ENCODE measurements at regions not wholly inside any gene's neighbourhood (a gene's known extent, or its start where the extent isn't known, plus 50 kb on each side); places are given as distances from the start of the nearest gene placed in this dataset.

DNA sequence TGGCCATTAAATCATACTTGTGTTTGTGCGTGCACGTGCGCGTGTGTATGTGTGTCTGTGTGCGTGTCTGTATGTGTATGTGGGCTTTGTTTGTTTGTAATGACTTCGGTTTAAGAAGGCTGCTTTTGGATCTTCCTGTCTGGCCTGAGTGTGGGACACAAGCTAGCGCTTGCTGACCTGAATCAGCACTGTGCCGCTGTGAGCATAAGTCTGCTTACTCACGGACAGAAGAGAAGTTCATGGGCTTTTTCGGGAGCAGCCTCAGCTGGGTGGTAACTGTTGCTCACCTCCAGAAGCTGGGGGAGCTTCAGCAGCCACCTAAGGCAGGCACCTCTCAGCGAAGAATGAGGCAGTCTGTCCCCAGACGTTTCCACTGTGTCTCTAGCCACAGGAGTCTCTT, 56.1 kb upstream of the TRUB1 start:
- TF ChIP-seq EZH2 (IDR thresholded peaks at IDR 0.05; ENCODE audit: low read depth, low read length, severe bottlenecking), result no peak
- TF ChIP-seq POLR2A (IDR thresholded peaks at IDR 0.05; ENCODE audit: control extremely low read depth in 1 of 2, low read depth in 2 of 2, low read length in 2 of 2), result no peak
- TF ChIP-seq, protein P1, sequence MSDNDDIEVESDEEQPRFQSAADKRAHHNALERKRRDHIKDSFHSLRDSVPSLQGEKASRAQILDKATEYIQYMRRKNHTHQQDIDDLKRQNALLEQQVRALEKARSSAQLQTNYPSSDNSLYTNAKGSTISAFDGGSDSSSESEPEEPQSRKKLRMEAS (IDR thresholded peaks at IDR 0.05), result no peak
- TF ChIP-seq, protein P2, sequence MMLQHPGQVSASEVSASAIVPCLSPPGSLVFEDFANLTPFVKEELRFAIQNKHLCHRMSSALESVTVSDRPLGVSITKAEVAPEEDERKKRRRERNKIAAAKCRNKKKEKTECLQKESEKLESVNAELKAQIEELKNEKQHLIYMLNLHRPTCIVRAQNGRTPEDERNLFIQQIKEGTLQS (IDR thresholded peaks at IDR 0.05; ENCODE audit: insufficient read depth, low read depth, low read length), result no peak
- TF ChIP-seq, protein P3, sequence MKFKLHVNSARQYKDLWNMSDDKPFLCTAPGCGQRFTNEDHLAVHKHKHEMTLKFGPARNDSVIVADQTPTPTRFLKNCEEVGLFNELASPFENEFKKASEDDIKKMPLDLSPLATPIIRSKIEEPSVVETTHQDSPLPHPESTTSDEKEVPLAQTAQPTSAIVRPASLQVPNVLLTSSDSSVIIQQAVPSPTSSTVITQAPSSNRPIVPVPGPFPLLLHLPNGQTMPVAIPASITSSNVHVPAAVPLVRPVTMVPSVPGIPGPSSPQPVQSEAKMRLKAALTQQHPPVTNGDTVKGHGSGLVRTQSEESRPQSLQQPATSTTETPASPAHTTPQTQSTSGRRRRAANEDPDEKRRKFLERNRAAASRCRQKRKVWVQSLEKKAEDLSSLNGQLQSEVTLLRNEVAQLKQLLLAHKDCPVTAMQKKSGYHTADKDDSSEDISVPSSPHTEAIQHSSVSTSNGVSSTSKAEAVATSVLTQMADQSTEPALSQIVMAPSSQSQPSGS (IDR thresholded peaks at IDR 0.05; ENCODE audit: low read length), result no peak
- TF ChIP-seq BRCA1 (IDR thresholded peaks at IDR 0.05; ENCODE audit: low read depth, low read length), result no peak
- TF ChIP-seq TEAD4 (IDR thresholded peaks at IDR 0.05; ENCODE audit: low read depth, low read length), result no peak
- TF ChIP-seq, protein P4, sequence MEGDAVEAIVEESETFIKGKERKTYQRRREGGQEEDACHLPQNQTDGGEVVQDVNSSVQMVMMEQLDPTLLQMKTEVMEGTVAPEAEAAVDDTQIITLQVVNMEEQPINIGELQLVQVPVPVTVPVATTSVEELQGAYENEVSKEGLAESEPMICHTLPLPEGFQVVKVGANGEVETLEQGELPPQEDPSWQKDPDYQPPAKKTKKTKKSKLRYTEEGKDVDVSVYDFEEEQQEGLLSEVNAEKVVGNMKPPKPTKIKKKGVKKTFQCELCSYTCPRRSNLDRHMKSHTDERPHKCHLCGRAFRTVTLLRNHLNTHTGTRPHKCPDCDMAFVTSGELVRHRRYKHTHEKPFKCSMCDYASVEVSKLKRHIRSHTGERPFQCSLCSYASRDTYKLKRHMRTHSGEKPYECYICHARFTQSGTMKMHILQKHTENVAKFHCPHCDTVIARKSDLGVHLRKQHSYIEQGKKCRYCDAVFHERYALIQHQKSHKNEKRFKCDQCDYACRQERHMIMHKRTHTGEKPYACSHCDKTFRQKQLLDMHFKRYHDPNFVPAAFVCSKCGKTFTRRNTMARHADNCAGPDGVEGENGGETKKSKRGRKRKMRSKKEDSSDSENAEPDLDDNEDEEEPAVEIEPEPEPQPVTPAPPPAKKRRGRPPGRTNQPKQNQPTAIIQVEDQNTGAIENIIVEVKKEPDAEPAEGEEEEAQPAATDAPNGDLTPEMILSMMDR (IDR thresholded peaks at IDR 0.05; ENCODE audit: control extremely low read depth in 1 of 3, insufficient read depth in 1 of 3, low read depth in 1 of 3, low read length in 3 of 3), result no peak
- TF ChIP-seq POLR2AphosphoS5 (IDR thresholded peaks at IDR 0.05; ENCODE audit: low read depth, low read length), result no peak
